Thyroid gland (tissue), 4 donors: ENCODE measurements at regions not wholly inside any gene's neighbourhood (a gene's known extent, or its start where the extent isn't known, plus 50 kb on each side); places are given as distances from the start of the nearest gene placed in this dataset.

Experiments
- DNase-seq, 2 donors: peaks; one replicate each; pipeline ENCODE4 v3.0.0-alpha.2; 2019
- H3K27ac ChIP-seq, 3 donors: fragments of 200-600 bp; sonication (generic); 1 replicate in 2 of 3; 2 replicates in 1 of 3; pipeline ENCODE4 v1.5.1; 2016 to 2019; ENCODE audit warnings: mild to moderate bottlenecking in 1 of 3, moderate library complexity in 1 of 3
- H3K27me3 ChIP-seq: fragments of 200-600 bp; sonication (generic); one replicate; pipeline ENCODE4 v1.5.1; 2019
- H3K36me3 ChIP-seq, 2 donors: fragments of 200-600 bp; sonication (generic); one replicate each; pipeline ENCODE4 v1.5.1; 2016 to 2019
- H3K4me1 ChIP-seq, 2 donors: fragments of 200-600 bp; sonication (generic); one replicate each; pipeline ENCODE4 v1.5.1; 2017 to 2019
- H3K4me3 ChIP-seq, 3 donors: fragments of 200-600 bp; sonication (generic); replicated peaks in 1 of 3; 1 replicate in 2 of 3; 2 replicates in 1 of 3; pipeline ENCODE4 v1.5.1; 2016; ENCODE audit warnings: mild to moderate bottlenecking in 1 of 3
- H3K9me3 ChIP-seq: fragments of 200-600 bp; sonication (generic); one replicate; pipeline ENCODE4 v1.5.1; 2017
- POLR2A ChIP-seq, 2 donors: fragments of 450-650 bp; IDR thresholded peaks; one replicate each; pipeline ENCODE4 v1.6.1; 2017; ENCODE audit warnings: antibody characterized with exemption in 2 of 2, mild to moderate bottlenecking in 2 of 2, moderate library complexity in 1 of 2
- WGBS, 2 donors: methylation state at CpG; one replicate each; pipeline ENCODE4 v1.1.5; 2017; 5-methylcytosine and 5-hydroxymethylcytosine counted together
- intact Hi-C: fragments of 100-400 bp; cut with DNase I; formaldehyde crosslinking; loops from one replicate; pipeline ENCODE4 v1.15.1; 2023
- TF ChIP-seq, protein P1 (sequence below), 6 experiments: fragments of 200-600 bp in 3 of 6; fragments of 450-650 bp in 3 of 6; sonication (generic) in 3 of 6; IDR thresholded peaks; one replicate each; pipeline ENCODE4 v1.5.1; 2016 to 2019; ENCODE audit warnings: antibody characterized with exemption in 6 of 6, mild to moderate bottlenecking in 2 of 6, inconsistent platforms in 1 of 6, moderate library complexity in 1 of 6

DNA sequence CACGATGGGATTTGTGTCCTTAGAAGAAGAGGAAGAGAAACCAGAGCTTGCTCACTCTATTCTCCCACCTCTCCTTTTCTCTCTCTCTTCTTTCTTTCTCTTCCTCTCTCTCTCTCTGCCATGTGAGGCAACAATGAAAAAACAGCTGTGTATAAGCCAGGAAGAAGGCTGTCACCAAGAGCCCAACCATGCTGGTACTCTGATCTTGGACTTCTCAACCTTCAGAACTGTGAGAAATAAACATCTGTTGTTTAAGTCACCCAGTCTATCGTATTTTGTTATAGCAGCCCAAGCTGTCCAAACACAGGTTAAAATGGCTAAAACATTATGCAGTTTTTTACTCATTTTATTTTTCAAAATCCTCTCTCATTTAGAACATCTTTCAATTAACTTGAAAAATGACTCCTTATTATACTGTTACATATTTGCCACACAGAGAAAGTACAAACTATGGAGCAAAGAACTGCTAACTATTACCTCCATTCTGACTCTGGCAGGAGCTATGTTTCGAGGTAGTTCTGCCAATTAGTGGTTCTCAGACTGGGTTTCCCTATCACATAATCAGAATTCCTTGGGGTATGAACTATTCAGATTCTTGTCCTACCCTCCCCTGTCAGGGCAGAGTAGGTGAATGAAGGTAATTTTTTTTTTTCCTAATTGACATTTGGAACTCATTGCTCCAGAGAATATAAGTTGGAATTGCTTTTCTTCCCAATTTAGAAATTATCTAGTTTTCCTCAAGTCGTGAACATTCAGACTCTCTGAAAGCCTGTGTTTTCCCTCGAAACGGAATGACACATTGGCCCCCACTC, 434.6 kb downstream of the ENC1 start:
- 26 to 45% methylated on average over 6 of the region's 6 CpGs for WGBS, 2 donors

DNA sequence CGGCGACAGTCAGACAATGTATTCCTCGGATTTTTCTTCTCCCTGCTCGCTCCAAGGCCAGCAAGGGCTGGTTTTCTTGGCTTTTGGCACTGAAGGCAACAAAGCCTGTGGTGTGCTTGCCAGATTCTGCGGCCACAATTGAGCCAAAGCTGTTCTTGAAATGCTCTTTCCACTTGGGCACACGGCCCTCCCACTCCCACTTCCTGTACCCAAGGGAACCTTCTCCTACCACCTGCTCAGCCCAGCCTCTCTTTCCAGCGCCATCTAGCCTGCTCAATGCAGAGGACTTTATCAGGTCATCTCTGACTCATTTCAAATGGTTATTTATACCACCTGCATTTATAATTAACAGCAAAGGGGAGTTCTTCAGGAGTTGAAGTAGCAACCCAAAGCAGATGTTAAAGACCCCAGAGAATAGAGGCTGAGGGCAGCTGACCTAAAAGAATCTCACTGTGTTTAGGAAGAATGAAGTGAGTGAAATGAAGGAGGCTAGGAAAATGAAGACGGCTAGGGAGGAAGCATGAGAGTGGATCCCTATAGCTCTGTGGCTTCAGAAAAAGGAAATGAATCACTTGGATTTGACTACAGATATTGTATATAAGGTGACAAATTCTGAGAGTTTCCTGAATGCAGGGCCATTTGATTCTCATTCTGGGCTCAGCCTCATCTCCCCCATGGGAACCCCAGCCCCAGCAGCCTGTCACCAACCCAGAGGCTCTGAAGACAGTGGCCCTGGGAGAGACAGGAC, 439.0 kb downstream of the ENC1 start:
- DNase-seq: peak; percentile 20 to 28
- Histone ChIP-seq H3K9me3 (no peaks in the 10 kb centered on the region), H3K27ac (no peak overlapping the region), H3K27me3 (no peaks in the 10 kb centered on the region), H3K4me1 (peaks cover 5 to 22% of the 10 kb centered on the region in 2 donors), H3K4me3 (no peak overlapping the region), H3K36me3 (no peaks in the 10 kb centered on the region)
- TF ChIP-seq, protein P1, sequence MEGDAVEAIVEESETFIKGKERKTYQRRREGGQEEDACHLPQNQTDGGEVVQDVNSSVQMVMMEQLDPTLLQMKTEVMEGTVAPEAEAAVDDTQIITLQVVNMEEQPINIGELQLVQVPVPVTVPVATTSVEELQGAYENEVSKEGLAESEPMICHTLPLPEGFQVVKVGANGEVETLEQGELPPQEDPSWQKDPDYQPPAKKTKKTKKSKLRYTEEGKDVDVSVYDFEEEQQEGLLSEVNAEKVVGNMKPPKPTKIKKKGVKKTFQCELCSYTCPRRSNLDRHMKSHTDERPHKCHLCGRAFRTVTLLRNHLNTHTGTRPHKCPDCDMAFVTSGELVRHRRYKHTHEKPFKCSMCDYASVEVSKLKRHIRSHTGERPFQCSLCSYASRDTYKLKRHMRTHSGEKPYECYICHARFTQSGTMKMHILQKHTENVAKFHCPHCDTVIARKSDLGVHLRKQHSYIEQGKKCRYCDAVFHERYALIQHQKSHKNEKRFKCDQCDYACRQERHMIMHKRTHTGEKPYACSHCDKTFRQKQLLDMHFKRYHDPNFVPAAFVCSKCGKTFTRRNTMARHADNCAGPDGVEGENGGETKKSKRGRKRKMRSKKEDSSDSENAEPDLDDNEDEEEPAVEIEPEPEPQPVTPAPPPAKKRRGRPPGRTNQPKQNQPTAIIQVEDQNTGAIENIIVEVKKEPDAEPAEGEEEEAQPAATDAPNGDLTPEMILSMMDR (IDR thresholded peaks at IDR 0.05): no peak
- TF ChIP-seq POLR2A (IDR thresholded peaks at IDR 0.05): no peak
- intact Hi-C loops: no loop called here
- WGBS, 2 donors: 66 to 69% methylated on average over 8 of the region's 8 CpGs

More for the DNA sequence above, 434.6 kb downstream of the ENC1 start:
- Histone ChIP-seq H3K4me3 (no peak overlapping the region), H3K4me1 (peaks cover 2 to 22% of the 10 kb centered on the region in 2 donors), H3K36me3 (no peaks in the 10 kb centered on the region), H3K9me3 (no peaks in the 10 kb centered on the region), H3K27ac (no peak overlapping the region), H3K27me3 (no peaks in the 10 kb centered on the region)
- TF ChIP-seq, protein P1 (IDR thresholded peaks at IDR 0.05): no peak
- no peak for TF ChIP-seq POLR2A (IDR thresholded peaks at IDR 0.05)
- intact Hi-C loops: no loop called here
- DNase-seq: no peak

DNA sequence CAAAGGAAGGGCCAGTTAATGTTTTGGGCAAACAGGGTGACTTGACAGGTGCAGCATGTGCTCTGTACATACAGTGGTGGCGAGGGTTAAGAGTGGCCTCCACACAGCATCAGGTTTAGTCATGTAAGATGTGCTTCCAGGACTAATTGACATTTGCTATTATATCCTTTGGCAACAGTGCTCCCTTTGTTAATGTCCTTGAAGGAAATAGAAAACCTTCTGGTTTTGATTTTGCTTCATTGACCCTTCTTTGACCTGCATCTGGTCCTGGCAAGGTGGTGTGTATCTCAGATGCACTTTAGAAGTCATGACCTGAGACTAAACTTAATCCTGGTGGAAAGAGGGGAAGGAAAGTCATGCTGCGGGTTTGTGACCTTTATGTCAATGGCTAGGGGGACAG, 440.0 kb downstream of the ENC1 start:
- no peaks in the 10 kb centered on the region for H3K9me3 ChIP-seq
- no peak for DNase-seq
- no peaks in the 10 kb centered on the region for H3K36me3 ChIP-seq
- 79 to 81% methylated on average over 2 of the region's 2 CpGs for WGBS, 2 donors
- no peak overlapping the region for H3K4me3 ChIP-seq
- TF ChIP-seq, protein P1 (IDR thresholded peaks at IDR 0.05): no peak
- TF ChIP-seq POLR2A (IDR thresholded peaks at IDR 0.05): no peak
- no peak overlapping the region for H3K27ac ChIP-seq
- intact Hi-C loops: no loop called here
- no peaks in the 10 kb centered on the region for H3K27me3 ChIP-seq
- peaks cover 5 to 13% of the 10 kb centered on the region in 2 donors for H3K4me1 ChIP-seq

DNA sequence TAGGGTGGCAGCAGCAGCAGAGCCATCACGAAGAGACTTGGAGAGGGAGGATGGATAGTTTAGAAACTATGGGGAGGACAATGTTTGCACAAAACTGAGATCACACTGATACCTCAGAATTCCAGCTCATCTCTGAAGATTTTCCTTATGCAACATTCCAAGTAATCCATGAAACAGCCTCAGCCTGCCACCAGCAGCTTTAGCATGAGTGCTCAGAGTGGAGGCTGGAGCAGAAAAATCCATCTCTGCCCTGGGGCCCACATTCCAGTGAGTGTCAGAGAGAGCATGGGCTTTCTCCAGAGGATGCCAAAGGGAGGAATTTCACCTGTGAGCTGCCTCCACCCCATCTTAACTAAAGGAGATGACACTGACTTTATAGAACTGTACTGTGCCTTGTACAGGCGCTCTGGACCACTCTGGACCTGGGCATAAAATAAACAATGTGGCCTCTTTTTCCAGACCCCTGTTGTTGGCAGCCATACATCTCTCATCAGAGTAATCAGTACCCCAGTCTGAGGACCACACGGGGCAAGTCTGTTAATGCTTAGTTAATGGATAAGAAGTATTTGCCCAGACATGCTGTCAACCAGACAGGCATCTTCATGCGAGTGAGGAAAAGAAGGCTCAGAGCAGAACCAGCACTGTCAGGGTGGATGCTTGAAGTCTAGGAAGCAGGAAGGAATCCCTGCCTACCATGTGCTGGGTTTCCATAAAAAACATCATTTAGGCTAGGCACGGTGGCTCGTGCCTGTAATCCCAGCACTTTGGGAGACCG, 440.9 kb downstream of the ENC1 start:
- intact Hi-C loops: no loop called here
- no peak for DNase-seq
- Histone ChIP-seq H3K4me1 (peaks cover 5 to 11% of the 10 kb centered on the region in 2 donors), H3K36me3 (no peaks in the 10 kb centered on the region), H3K4me3 (no peak overlapping the region), H3K27ac (no peak overlapping the region), H3K9me3 (no peaks in the 10 kb centered on the region), H3K27me3 (no peaks in the 10 kb centered on the region)
- 95 to 99% methylated on average over 7 of the region's 7 CpGs for WGBS, 2 donors
- TF ChIP-seq POLR2A (IDR thresholded peaks at IDR 0.05): no peak
- TF ChIP-seq, protein P1 (IDR thresholded peaks at IDR 0.05): no peak
